HG03159 (cell line): ENCODE measurements at regions not wholly inside any gene's neighbourhood (a gene's known extent, or its start where the extent isn't known, plus 50 kb on each side); places are given as distances from the start of the nearest gene placed in this dataset.
A peak's percentile ranks its signal among the peaks of the same experiment; 100 is the strongest.
"Not testable (repeated sequence)": the region's sequence is repeated elsewhere in the genome, so short reads cannot be mapped to it uniquely, and the experiment has no call there.

ENCODE experiments used
- ATAC-seq: cut with Tn5 transposase; IDR thresholded peaks from one replicate; pipeline ENCODE4 v1.9.1; 2021; ENCODE audit warnings: mild to moderate bottlenecking, moderate library complexity; ENCODE audit not compliant: unreplicated experiment

- no peak for ATAC-seq
These were observed 545.0 kb upstream of the ZNF804A start for GRCh38 chr2:184053326-184053725.

- not testable (repeated sequence) for ATAC-seq
These were observed 543.9 kb upstream of the ZNF804A start for GRCh38 chr2:184054419-184054818.

GRCh38 chr2:184057910-184058309, 540.4 kb upstream of the ZNF804A start:
- ATAC-seq, result no peak

- not testable (repeated sequence) for ATAC-seq
These were observed 538.1 kb upstream of the ZNF804A start for GRCh38 chr2:184060268-184060667.

GRCh38 chr2:184067502-184067901, 530.8 kb upstream of the ZNF804A start:
- ATAC-seq, result no peak

DNA sequence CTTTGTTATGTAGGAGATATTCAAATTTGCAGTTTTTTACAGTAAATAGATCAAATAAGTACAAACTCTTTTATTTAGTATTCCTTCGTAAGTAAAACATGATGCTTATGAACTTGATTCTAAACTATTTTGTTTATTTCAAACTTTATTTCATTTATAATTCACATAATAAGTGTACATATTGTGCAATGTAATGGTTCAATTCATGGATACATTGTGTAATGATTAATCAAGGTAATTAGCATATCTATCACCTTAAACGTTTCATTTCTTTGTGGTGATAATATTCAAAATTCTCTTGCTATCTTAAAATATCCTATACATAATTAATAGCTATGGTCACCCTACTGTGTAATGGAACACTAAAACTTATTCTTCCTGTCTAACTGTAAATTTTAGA, 525.9 kb upstream of the ZNF804A start:
- ATAC-seq, result no peak

GRCh38 chr2:184078496-184078895, 519.8 kb upstream of the ZNF804A start:
- ATAC-seq, result no peak

DNA sequence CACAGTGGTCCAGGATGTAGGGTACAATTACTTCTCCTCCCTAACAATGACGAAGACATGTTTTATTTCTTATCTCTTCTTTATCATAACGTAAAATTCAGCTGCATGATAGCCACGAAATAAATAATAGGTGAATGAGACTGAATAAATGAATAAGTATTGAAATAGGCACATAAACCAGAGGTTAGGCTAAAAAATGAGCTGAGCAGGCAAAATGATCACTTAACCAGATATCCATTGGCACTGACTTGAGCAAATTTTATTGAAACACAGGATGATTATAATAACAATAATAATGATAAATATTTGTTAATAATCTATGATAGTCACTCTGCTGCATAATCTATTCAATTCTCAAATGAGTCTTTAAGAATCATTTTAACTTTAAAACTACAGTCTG, 506.9 kb upstream of the ZNF804A start:
- ATAC-seq, result no peak

GRCh38 chr2:184113696-184114403, 484.5 kb upstream of the ZNF804A start:
- no peak for ATAC-seq

- ATAC-seq, result peak; percentile 42
These were observed 483.9 kb upstream of the ZNF804A start for GRCh38 chr2:184114439-184114838.

DNA sequence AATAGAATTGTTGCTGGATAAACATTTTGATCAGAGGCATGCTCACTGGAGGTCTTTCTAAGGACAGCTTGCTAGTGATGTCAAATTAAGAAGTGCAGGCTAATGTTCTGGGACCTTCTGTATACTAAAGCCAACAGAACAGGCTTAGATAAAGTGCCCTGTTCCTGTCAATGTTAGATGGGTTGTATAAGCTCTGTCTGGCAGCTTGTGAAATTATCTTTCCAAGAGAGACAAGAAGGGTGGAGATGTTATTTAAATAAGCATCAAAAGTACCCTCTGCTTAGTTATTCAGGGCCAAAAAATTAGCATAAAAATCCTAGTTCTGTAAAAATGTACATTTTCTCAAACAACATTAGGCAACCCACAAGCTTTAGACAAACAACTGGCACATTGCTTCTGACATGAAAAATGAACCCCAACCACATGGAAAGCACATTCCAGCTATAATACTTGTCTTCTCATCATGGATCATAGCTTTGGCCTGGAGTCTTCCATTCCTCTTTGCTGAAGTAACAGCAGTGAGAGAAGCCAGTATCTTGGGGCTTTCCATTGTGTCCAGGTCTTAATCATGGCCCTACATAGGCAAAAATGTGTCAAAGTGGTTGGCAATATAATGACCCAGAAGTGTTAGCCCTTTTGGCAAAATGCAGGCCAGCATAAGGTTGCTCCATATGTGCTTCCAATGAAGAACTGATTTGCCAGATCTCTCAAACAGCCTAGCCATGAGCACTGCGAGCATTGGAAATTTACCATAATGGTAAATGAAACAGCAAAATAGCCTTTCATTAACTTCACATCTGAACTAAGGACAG, 478.1 kb upstream of the ZNF804A start:
- ATAC-seq, result no peak

- no peak for ATAC-seq
These were observed 472.5 kb upstream of the ZNF804A start for GRCh38 chr2:184125867-184126266.

GRCh38 chr2:184129073-184129472, 469.3 kb upstream of the ZNF804A start:
- ATAC-seq, result no peak

- no peak for ATAC-seq
These were observed 460.4 kb upstream of the ZNF804A start for GRCh38 chr2:184137955-184138354.

GRCh38 chr2:184141866-184142265, 456.5 kb upstream of the ZNF804A start:
- no peak for ATAC-seq

DNA sequence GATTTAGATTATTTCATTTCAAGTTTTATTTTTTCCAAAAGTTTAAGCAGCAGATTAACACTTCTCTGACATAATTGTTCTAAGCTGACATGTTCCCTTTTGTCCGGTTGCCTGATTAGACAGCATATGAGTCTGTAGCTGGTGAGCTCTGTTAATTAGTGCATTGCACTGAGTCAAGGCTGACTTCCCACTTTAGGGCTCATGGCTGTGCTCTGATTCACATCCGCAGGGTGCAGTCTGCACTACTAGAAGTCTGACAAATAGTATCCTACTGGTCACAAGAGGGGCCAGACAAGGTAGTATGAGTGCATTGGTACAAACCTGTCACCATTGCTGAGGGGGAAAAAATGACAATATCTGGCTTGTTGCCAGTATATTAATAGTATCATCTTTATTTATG, 443.9 kb upstream of the ZNF804A start:
- ATAC-seq, result no peak

DNA sequence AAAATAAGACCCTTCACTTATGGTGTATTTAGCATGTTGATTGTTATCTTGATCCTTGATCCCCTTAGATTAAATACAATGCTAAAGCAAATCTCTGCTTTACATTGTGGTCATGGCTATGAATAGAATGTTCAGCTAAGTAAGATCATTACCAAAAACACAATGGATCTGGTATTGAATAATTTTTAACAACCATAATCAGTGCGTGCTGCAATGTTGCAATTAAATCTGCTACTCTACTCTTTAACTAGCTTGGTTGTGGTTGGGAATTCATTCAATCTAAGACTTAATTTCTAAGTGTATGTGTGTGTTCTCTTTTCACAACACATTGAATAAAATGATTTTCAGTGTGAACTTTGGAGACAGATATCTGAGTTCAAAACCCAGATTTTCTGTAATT, 442.5 kb upstream of the ZNF804A start:
- ATAC-seq, result no peak

GRCh38 chr2:184157141-184157540, 441.2 kb upstream of the ZNF804A start:
- no peak for ATAC-seq

DNA sequence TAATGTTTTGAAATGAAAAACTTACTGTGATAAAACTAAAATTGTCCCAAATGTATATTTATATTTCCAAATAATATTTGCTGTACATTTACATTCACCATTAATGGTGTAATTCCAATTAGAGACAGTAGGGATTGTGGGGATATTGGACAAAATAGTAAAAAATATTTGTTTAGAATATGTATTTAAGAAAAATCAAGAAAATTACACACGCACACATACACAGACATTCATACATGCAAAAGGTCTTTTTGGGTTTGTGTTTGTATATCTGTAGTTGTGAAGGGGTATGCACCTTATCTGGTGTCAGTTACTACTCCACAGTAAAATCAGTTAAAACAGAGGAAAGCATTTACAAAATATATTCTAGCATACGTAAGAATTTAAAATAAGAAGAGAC, 435.9 kb upstream of the ZNF804A start:
- no peak for ATAC-seq

DNA sequence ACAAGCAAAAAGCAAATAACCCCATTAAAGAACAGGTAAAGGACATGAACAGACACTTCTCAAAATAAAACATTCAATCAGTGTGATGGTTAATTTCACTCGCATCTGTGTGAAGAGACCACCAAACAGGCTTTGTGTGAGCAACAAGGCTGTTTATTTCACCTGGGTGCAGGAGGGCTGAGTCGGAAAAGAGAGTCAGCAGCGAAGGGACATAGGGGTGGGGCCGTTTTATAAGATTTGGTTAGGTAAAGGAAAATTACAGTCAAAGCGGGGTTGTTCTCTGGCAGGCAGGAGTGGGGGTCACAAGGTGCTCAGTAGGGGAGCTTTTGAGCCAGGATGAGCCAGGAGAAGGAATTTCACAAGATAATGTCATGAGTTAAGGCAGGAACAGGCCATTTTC, 429.5 kb upstream of the ZNF804A start:
- not testable (repeated sequence) for ATAC-seq

- ATAC-seq, result no peak
These were observed 429.0 kb upstream of the ZNF804A start for GRCh38 chr2:184169366-184169765.

GRCh38 chr2:184174493-184175104, 423.7 kb upstream of the ZNF804A start:
- ATAC-seq, result no peak
